ENCODE measurements at regions not wholly inside any gene's neighbourhood (a gene's known extent, or its start where the extent isn't known, plus 50 kb on each side); places are given as distances from the start of the nearest gene placed in this dataset.

- TF ChIP-seq, protein P1, sequence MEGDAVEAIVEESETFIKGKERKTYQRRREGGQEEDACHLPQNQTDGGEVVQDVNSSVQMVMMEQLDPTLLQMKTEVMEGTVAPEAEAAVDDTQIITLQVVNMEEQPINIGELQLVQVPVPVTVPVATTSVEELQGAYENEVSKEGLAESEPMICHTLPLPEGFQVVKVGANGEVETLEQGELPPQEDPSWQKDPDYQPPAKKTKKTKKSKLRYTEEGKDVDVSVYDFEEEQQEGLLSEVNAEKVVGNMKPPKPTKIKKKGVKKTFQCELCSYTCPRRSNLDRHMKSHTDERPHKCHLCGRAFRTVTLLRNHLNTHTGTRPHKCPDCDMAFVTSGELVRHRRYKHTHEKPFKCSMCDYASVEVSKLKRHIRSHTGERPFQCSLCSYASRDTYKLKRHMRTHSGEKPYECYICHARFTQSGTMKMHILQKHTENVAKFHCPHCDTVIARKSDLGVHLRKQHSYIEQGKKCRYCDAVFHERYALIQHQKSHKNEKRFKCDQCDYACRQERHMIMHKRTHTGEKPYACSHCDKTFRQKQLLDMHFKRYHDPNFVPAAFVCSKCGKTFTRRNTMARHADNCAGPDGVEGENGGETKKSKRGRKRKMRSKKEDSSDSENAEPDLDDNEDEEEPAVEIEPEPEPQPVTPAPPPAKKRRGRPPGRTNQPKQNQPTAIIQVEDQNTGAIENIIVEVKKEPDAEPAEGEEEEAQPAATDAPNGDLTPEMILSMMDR (conservative IDR thresholded peaks at IDR 0.05) = no peak
- H3K27ac ChIP-seq = no peak overlapping the region
Observed at GRCh38 chr7:89495704-89496103, 658.6 kb upstream of the STEAP1 start.

- no peak overlapping the region for H3K27ac ChIP-seq
- no peak for TF ChIP-seq ZFX (IDR thresholded peaks at IDR 0.05)
- TF ChIP-seq, protein P1 (conservative IDR thresholded peaks at IDR 0.05) = no peak
Observed at GRCh38 chr7:89500084-89500483, 654.2 kb upstream of the STEAP1 start.

DNA sequence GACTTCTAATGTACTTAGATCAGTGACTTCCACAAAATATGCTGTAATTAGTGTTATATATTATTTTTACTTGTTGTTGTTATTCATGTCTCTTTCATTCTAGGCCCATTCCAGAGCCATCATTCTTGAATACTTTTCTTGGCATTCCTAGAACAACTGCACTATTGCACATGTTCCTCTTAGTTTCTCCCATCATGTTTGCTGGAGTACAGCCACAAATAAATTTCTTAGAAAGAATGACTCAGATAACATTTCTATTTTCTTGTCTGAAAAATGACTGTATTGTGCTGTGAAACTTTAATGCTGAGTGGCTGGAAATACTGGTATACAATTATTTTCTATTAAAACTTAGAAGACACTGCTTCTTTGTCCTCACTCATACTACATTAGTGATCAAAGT is 651.0 kb upstream of the STEAP1 start:
- TF ChIP-seq, protein P1 (conservative IDR thresholded peaks at IDR 0.05) = no peak
- TF ChIP-seq ZFX (IDR thresholded peaks at IDR 0.05) = no peak
- no peak overlapping the region for H3K27ac ChIP-seq

GRCh38 chr7:89507034-89507433 is 647.2 kb upstream of the STEAP1 start:
- H3K27ac ChIP-seq = no peak overlapping the region
- TF ChIP-seq ZFX (IDR thresholded peaks at IDR 0.05) = no peak
- TF ChIP-seq, protein P1 (conservative IDR thresholded peaks at IDR 0.05) = no peak

DNA sequence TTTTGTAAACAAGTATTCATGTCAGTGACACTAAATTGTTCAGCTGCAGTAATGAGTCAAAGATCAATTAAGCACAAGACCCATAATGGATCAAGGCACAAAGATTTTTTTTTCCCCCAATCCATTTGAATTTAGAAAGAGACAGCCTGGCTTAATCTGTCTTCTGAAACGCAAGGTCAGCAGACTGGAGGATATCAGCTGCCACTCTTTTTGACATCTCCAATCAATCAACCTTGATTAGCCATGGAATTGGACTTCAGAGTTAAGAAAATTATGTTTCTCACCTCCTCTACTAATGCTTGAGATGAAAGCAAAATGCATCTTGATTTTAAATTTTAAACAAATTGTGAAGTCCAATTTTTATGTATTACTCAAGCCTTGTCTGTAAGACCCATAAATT is 642.4 kb upstream of the STEAP1 start:
- no peak overlapping the region for H3K27ac ChIP-seq
- TF ChIP-seq, protein P1 (conservative IDR thresholded peaks at IDR 0.05) = no peak

GRCh38 chr7:89514970-89515369 is 639.3 kb upstream of the STEAP1 start:
- no peak overlapping the region for H3K27ac ChIP-seq
- TF ChIP-seq, protein P1 (conservative IDR thresholded peaks at IDR 0.05) = no peak
- no peak for TF ChIP-seq ZFX (IDR thresholded peaks at IDR 0.05)

- H3K27ac ChIP-seq = no peak overlapping the region
- TF ChIP-seq, protein P1 (conservative IDR thresholded peaks at IDR 0.05) = no peak
- no peak for TF ChIP-seq ZFX (IDR thresholded peaks at IDR 0.05)
Observed at GRCh38 chr7:89517815-89518214, 636.5 kb upstream of the STEAP1 start.
